OCI-LY3 (cell line): ENCODE measurements at regions not wholly inside any gene's neighbourhood (a gene's known extent, or its start where the extent isn't known, plus 50 kb on each side); places are given as distances from the start of the nearest gene placed in this dataset.
"Not testable (repeated sequence)": the region's sequence is repeated elsewhere in the genome, so short reads cannot be mapped to it uniquely, and the experiment has no call there.

Experiments used
- H2AFZ ChIP-seq: fragments of 200-600, 300-600 bp; shearing (Covaris generic); 2 replicates; pipeline ENCODE4 v1.6.0; 2014; ENCODE audit warnings: antibody characterized with exemption, low read depth, low read length
- H3K27ac ChIP-seq: fragments of 200-600, 300-600 bp; sonication (generic); 2 replicates; pipeline ENCODE4 v1.5.1; 2014; ENCODE audit warnings: mild to moderate bottlenecking, low read length, moderate library complexity, mixed read lengths
- H3K27me3 ChIP-seq: fragments of 200-600, 300-600 bp; sonication (generic); 2 replicates; pipeline ENCODE4 v1.6.1; 2014; ENCODE audit warnings: low read depth, low read length, mixed read lengths
- H3K36me3 ChIP-seq: fragments of 200-600, 300-600 bp; sonication (generic); replicated peaks from 2 replicates; pipeline ENCODE3; 2014; ENCODE audit warnings: low read depth, low read length, mixed read lengths
- H3K4me1 ChIP-seq: fragments of 300-600, 200-600 bp; sonication (generic); 2 replicates; pipeline ENCODE4 v1.6.1; 2014; ENCODE audit warnings: low read length, mixed read lengths
- H3K4me2 ChIP-seq: fragments of 200-600, 300-600 bp; sonication (generic); 2 replicates; pipeline ENCODE4 v1.6.1; 2014; ENCODE audit warnings: low read length, mixed read lengths
- H3K4me3 ChIP-seq: fragments of 300-600, 200-600 bp; sonication (generic); 2 replicates; pipeline ENCODE4 v1.5.1; 2014; ENCODE audit warnings: antibody characterized with exemption, mild to moderate bottlenecking, low read length, moderate library complexity
- H3K79me2 ChIP-seq: fragments of 300-600, 200-600 bp; shearing (Covaris generic); 2 replicates; pipeline ENCODE4 v1.6.1; 2014; ENCODE audit warnings: mild to moderate bottlenecking, low read length, mixed read lengths
- H3K9ac ChIP-seq: fragments of 300-600, 200-600 bp; shearing (Covaris generic); 2 replicates; pipeline ENCODE4 v1.6.0; 2014; ENCODE audit warnings: mild to moderate bottlenecking, low read length, moderate library complexity
- H3K9me3 ChIP-seq: fragments of 200-600, 300-600 bp; shearing (Covaris generic); 2 replicates; pipeline ENCODE4 v1.6.1; 2014; ENCODE audit warnings: low read length, mixed read lengths; ENCODE audit not compliant: insufficient read depth
- H4K20me1 ChIP-seq: fragments of 200-600, 300-600 bp; sonication (generic); 2 replicates; pipeline ENCODE4 v1.6.1; 2016; ENCODE audit warnings: low read length, mixed read lengths; ENCODE audit not compliant: insufficient read depth
- EZH2phosphoT487 ChIP-seq: fragments of 200-600 bp; shearing (Covaris generic); IDR thresholded peaks from 2 replicates; pipeline ENCODE4 v1.6.1; 2018; ENCODE audit warnings: antibody characterized with exemption, mixed run types, low read depth
- TF ChIP-seq, protein P1 (sequence below): fragments of 200-600, 300-600 bp; sonication (generic); IDR thresholded peaks from 2 replicates; pipeline ENCODE4 v1.5.1; 2014; ENCODE audit warnings: antibody characterized with exemption, low read length, low read depth

DNA sequence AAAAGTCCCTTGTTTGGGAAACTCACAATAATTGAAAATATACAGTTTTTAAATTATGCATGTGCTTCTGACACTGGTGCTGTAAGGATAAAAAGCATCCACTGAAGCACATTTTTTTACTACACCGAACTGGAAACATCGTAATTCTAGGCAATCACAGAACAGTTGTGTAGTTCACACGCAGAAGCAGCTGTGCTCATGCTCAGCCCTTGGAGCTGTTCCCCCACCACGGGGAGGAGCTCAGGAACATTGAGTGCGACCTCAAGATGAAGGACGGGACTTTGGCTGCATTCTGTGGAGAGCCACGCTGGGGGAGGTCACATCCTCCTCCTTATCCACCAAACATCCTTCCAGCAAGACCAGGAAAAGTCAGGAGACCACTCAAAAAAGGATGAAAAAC lies 466.3 kb upstream of the CDH4 start:
- no peak overlapping the region for H3K4me3 ChIP-seq
- H3K79me2 ChIP-seq, result no peaks in the 10 kb centered on the region
- peaks cover 23% of the 10 kb centered on the region for H3K27me3 ChIP-seq
- no peaks in the 10 kb centered on the region for H3K9me3 ChIP-seq
- no peak overlapping the region for H3K27ac ChIP-seq
- no peak overlapping the region for H3K9ac ChIP-seq
- no peaks in the 10 kb centered on the region for H4K20me1 ChIP-seq
- H3K36me3 ChIP-seq, result no peaks in the 10 kb centered on the region
- no peak overlapping the region for H2AFZ ChIP-seq
- no peaks in the 10 kb centered on the region for H3K4me1 ChIP-seq
- no peak for TF ChIP-seq EZH2phosphoT487
- no peak overlapping the region for H3K4me2 ChIP-seq

DNA sequence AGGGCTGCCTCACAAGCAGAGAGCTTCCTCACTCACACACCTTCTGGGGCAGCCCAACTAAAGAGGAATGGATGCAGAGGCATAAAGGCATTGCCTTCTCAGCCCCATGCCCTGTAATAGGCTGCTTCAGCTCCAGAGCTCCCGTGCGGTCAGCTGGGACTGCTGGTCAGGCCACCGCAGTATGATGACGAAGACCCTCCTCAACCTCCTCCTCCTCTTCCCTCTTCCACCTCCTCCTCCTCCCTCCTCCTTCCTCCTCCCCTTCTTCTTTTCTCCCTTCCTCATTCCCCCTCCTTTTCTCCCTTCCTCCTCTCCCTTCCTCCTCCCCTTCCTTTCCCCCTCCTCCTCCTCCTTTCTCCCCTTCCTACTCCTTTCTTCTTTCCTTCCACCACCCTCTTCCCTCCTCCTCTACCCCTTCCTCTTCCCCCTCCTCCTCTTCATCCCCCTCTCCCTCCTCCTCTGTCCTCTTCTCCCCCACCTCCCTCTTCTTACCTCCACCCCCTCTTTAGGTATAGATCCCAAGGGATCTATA lies 465.3 kb upstream of the CDH4 start:
- Histone ChIP-seq H3K36me3 (no peaks in the 10 kb centered on the region), H3K9ac (no peak overlapping the region), H2AFZ (no peak overlapping the region), H3K27me3 (peaks cover 30% of the 10 kb centered on the region), H3K4me1 (no peaks in the 10 kb centered on the region), H3K4me2 (no peak overlapping the region), H3K9me3 (no peaks in the 10 kb centered on the region), H3K4me3 (no peak overlapping the region), H3K79me2 (no peaks in the 10 kb centered on the region), H4K20me1 (no peaks in the 10 kb centered on the region), H3K27ac (no peak overlapping the region)
- no peak for TF ChIP-seq EZH2phosphoT487
- TF ChIP-seq, protein P1, sequence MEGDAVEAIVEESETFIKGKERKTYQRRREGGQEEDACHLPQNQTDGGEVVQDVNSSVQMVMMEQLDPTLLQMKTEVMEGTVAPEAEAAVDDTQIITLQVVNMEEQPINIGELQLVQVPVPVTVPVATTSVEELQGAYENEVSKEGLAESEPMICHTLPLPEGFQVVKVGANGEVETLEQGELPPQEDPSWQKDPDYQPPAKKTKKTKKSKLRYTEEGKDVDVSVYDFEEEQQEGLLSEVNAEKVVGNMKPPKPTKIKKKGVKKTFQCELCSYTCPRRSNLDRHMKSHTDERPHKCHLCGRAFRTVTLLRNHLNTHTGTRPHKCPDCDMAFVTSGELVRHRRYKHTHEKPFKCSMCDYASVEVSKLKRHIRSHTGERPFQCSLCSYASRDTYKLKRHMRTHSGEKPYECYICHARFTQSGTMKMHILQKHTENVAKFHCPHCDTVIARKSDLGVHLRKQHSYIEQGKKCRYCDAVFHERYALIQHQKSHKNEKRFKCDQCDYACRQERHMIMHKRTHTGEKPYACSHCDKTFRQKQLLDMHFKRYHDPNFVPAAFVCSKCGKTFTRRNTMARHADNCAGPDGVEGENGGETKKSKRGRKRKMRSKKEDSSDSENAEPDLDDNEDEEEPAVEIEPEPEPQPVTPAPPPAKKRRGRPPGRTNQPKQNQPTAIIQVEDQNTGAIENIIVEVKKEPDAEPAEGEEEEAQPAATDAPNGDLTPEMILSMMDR, result no peak

DNA sequence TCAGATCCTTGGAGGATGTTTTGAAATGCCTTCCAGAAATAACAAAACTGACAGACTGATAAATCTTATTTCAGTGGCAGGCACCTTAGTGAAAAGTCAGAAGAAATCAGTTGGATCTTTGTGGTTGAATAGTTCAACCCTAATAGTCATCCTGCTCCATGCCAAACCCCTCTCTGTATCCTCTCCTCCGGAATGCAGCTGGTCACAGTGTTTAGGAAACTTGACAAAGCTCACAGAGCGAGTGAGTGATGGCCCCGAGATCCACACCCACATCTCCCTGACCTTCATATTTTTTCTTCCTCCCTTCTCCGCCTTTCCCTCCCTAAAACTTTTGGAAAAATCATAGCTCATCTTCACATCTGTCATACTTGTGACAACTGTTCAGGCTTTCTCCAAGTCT lies 464.8 kb upstream of the CDH4 start:
- Histone ChIP-seq H3K36me3 (no peaks in the 10 kb centered on the region), H3K27ac (no peak overlapping the region), H3K27me3 (peaks cover 32% of the 10 kb centered on the region), H3K9ac (no peak overlapping the region), H3K4me1 (no peaks in the 10 kb centered on the region), H3K4me2 (no peak overlapping the region), H3K79me2 (no peaks in the 10 kb centered on the region), H3K4me3 (no peak overlapping the region), H3K9me3 (no peaks in the 10 kb centered on the region), H4K20me1 (no peaks in the 10 kb centered on the region), H2AFZ (no peak overlapping the region)
- TF ChIP-seq EZH2phosphoT487, result no peak
- TF ChIP-seq, protein P1, result no peak

DNA sequence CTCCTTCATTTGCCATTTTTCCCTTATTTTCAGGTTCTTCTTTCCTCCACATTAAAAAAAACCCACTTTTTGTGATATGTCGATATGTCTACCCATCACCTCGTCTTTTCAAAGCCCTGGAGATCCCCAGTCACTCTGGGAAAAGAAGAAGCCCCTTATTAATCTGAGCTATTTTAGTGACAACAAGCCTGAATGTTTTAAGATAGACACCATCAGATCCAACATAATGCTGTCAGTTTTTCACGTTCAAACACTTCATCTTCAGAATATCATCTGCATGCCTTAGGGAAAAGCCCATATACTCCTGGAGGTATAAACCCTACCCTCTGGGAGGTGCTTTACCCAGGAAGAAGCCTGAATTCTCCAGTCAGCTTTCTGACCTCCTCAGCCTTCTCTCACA lies 464.0 kb upstream of the CDH4 start:
- H3K79me2 ChIP-seq, result no peaks in the 10 kb centered on the region
- H3K9ac ChIP-seq, result no peak overlapping the region
- H2AFZ ChIP-seq, result no peak overlapping the region
- no peaks in the 10 kb centered on the region for H3K9me3 ChIP-seq
- no peaks in the 10 kb centered on the region for H3K4me1 ChIP-seq
- H3K36me3 ChIP-seq, result no peaks in the 10 kb centered on the region
- H4K20me1 ChIP-seq, result no peaks in the 10 kb centered on the region
- H3K4me3 ChIP-seq, result no peak overlapping the region
- no peak overlapping the region for H3K27ac ChIP-seq
- TF ChIP-seq EZH2phosphoT487, result no peak
- TF ChIP-seq, protein P1, result no peak
- H3K27me3 ChIP-seq, result peaks cover 35% of the 10 kb centered on the region
- H3K4me2 ChIP-seq, result no peak overlapping the region

DNA sequence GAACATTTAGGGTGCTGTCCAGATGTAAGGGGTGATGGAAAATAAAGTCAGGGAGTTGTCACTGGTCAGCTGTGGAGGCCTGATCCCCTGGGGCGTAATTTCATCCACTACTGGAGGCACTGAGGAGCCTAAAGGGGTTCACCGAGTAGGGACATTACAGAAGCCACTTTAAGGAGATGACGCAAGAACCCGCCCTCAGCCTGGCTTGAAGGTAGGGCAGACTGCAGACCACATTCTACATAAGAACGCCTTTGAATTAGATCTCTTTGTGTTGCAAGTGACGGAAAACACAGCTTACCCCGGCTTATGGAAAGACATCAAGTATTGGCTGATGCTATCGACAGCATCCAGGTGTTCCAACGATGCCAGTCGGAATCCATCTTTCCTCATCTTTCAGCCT lies 462.7 kb upstream of the CDH4 start:
- no peak overlapping the region for H2AFZ ChIP-seq
- H3K9ac ChIP-seq, result no peak overlapping the region
- TF ChIP-seq EZH2phosphoT487, result no peak
- TF ChIP-seq, protein P1, result no peak
- H4K20me1 ChIP-seq, result no peaks in the 10 kb centered on the region
- H3K4me2 ChIP-seq, result no peak overlapping the region
- H3K79me2 ChIP-seq, result no peaks in the 10 kb centered on the region
- H3K4me1 ChIP-seq, result no peaks in the 10 kb centered on the region
- no peaks in the 10 kb centered on the region for H3K9me3 ChIP-seq
- no peak overlapping the region for H3K27ac ChIP-seq
- H3K36me3 ChIP-seq, result no peaks in the 10 kb centered on the region
- H3K27me3 ChIP-seq, result peaks cover 43% of the 10 kb centered on the region
- H3K4me3 ChIP-seq, result no peak overlapping the region

DNA sequence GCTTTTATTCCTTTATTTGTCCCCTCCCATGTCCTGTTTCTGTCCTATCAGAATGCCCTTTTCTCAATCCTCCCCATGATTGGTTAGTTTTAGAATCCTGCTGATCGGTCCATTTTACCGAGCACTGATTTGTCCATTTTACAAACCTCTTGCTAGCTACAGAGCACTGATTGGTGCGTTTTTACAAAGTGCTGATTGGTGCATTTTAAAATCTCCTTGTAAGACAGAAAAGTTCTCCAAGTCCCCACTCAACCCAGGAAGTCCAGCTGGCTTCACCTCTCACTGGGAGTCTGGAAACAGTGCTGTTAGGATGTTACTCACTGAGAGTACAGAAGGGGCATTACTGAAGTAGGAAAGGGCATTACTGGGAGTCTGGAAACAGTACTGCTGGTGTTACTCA lies 461.7 kb upstream of the CDH4 start:
- not testable (repeated sequence) for H3K4me3 ChIP-seq, H2AFZ ChIP-seq, H3K9me3 ChIP-seq, H3K27ac ChIP-seq, H3K4me1 ChIP-seq, H4K20me1 ChIP-seq, H3K4me2 ChIP-seq, H3K36me3 ChIP-seq, H3K79me2 ChIP-seq, H3K9ac ChIP-seq
- H3K27me3 ChIP-seq, result peaks cover 38% of the 10 kb centered on the region
